Kidney epithelial cell (primary cell): ENCODE measurements at regions not wholly inside any gene's neighbourhood (a gene's known extent, or its start where the extent isn't known, plus 50 kb on each side); places are given as distances from the start of the nearest gene placed in this dataset.

Source experiments
- DNase-seq: peaks from one replicate; pipeline ENCODE4 v3.0.0-alpha.2; 2010; ENCODE audit warnings: low read depth
- H3K27me3 ChIP-seq: 2 replicates; pipeline ENCODE4 v1.6.0; 2011; ENCODE audit warnings: low read length; ENCODE audit not compliant: control insufficient read depth, insufficient read depth
- H3K36me3 ChIP-seq: 2 replicates; pipeline ENCODE4 v1.5.1; 2011; ENCODE audit warnings: low read length; ENCODE audit not compliant: control insufficient read depth, insufficient read depth
- H3K4me3 ChIP-seq: 2 replicates; pipeline ENCODE4 v1.5.1; 2011; ENCODE audit warnings: low read depth, mild to moderate bottlenecking, control low read depth, low read length
- TF ChIP-seq, protein P1 (sequence below): IDR thresholded peaks from 2 replicates; pipeline ENCODE4 v1.5.1; 2011; ENCODE audit warnings: mild to moderate bottlenecking, moderate library complexity, low read length, control low read depth, inconsistent platforms; ENCODE audit not compliant: insufficient read depth, poor library complexity, severe bottlenecking

DNA sequence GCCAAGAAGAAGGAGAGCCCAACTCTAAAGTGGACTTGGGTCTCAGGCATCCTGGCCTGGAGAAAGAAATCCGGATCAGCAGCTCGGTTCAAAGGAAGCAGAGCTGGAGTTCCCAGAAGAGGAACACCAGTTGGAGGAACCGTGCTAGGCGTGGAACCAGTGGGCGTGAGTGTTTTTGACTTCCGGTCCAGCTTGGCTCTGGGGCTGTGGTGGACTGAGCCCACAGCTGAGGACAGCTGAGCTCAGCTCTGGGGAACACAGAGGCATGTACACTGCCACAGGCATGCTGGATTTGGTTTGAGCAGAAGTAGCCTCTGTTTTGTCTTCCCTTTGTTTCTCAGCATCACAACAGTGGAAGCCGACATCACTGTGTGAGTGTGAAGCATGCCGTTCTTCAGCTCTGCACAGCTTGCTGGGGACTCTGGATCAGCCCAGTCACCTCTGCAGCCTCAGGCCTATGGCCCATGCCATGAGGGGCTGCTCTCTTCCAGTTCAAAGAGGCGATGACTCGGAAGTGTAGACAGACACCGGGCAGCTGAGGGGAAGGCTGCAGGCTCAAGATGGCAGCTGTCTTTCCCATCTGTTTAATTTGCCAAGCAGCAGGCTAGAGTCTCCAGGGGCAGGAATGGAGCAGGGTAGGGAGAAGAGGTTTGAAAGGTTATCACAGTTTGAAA is 185.8 kb upstream of the UBE3A start:
- H3K4me3 ChIP-seq, result no peak overlapping the region
- TF ChIP-seq, protein P1, sequence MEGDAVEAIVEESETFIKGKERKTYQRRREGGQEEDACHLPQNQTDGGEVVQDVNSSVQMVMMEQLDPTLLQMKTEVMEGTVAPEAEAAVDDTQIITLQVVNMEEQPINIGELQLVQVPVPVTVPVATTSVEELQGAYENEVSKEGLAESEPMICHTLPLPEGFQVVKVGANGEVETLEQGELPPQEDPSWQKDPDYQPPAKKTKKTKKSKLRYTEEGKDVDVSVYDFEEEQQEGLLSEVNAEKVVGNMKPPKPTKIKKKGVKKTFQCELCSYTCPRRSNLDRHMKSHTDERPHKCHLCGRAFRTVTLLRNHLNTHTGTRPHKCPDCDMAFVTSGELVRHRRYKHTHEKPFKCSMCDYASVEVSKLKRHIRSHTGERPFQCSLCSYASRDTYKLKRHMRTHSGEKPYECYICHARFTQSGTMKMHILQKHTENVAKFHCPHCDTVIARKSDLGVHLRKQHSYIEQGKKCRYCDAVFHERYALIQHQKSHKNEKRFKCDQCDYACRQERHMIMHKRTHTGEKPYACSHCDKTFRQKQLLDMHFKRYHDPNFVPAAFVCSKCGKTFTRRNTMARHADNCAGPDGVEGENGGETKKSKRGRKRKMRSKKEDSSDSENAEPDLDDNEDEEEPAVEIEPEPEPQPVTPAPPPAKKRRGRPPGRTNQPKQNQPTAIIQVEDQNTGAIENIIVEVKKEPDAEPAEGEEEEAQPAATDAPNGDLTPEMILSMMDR, result no peak
- no peaks in the 10 kb centered on the region for H3K27me3 ChIP-seq
- no peak for DNase-seq
- no peaks in the 10 kb centered on the region for H3K36me3 ChIP-seq

DNA sequence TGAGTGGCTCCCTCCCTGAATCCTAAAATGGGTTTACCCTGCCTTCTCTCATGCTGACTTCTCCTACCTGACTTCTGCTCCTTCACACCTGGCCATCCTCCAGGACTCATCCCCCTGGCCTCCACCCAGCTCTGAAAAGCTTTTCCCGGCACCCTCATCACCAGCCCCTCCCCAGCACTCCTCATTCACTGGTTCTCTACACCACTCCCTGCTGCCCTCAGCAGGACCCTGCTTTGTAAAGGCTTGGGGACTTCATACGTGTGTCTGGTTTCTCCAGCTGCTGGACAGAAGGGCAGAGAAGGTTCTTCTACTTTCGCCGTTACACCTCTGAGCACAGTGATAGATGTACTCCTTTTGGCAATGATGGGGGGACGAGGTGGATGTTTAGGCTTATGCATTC is 184.9 kb upstream of the UBE3A start:
- H3K27me3 ChIP-seq, result no peaks in the 10 kb centered on the region
- DNase-seq, result no peak
- no peaks in the 10 kb centered on the region for H3K36me3 ChIP-seq
- TF ChIP-seq, protein P1, result no peak
- H3K4me3 ChIP-seq, result no peak overlapping the region

DNA sequence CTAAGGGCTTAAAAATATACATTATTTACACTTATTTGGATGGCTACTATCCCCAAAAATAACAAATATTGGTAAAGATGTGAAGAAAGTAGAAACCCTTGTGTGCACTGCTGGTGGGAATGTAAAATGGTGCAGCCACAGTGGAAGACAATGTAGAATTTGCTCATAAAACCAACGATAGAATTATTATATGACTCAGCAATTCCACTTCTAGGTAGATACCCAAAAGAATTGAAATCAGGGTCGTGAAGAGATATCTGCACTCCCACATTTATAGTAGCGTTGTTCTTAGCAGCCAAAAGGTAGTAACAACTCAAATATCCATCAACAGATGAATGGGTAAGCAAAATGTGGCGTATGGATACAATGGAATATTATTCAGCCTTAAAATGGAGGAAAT is 181.6 kb upstream of the UBE3A start:
- Histone ChIP-seq H3K4me3 (no peak overlapping the region), H3K36me3 (no peaks in the 10 kb centered on the region), H3K27me3 (no peaks in the 10 kb centered on the region)
- DNase-seq, result no peak
- TF ChIP-seq, protein P1, result no peak

DNA sequence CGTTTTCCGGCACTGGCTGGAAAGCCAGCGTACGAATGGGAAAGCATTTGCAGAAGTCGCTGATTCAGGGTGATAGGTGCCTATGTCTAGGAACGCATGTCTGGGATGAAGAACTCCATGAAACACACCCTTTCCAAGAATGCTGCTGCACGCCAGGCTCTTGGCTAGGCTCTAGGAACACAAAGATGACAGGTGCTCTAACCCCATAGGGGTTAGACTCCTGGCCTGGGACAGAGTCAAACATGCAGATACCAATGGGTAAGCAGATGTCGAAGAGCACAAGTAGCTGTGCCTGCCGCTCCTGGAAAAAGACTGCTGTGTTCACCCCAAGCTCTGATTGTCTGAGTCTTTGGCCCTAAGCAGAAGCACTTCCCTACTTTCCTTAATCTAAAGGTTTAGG is 180.9 kb upstream of the UBE3A start:
- H3K27me3 ChIP-seq, result no peaks in the 10 kb centered on the region
- H3K36me3 ChIP-seq, result no peaks in the 10 kb centered on the region
- DNase-seq, result no peak
- no peak overlapping the region for H3K4me3 ChIP-seq
- TF ChIP-seq, protein P1, result no peak

DNA sequence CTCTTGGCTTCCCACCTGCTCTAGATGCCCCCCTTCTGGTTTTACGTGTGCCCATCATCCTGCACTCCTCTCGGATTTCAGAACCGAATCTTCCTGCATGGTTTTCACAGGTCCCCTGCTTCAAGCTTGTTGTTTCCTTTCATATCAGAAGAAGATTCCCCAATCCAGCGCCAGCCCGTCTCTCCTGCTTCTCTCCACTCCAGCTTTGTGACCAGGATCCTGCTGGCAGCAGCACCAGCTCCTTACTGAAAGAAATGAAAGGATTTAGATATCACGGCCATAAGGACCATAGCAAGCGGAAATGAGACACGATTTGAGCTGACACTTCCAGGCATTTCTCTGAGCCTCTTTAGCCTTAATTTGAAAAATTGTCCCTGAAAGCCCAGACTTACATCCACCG is 180.3 kb upstream of the UBE3A start:
- no peaks in the 10 kb centered on the region for H3K36me3 ChIP-seq
- TF ChIP-seq, protein P1, result no peak
- no peaks in the 10 kb centered on the region for H3K27me3 ChIP-seq
- no peak overlapping the region for H3K4me3 ChIP-seq
- DNase-seq, result no peak

DNA sequence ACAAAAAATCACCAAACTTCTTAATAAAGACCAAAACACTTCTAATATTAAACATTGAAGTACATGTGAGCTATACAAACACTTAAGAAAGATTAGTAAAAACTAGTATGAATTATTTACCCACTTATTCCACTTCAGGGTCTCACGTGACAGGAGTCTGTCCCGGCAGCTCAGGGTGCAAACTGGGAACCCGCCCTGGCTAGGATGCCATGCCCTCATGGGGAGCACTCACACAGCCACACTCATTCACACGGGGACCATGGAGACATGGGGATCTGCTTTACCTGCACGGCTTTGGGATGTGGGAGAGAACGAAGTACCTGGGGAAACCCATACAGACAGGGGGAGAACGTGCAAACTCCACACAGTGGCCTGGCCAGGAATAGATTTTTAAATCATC is 179.3 kb upstream of the UBE3A start:
- no peak for DNase-seq
- Histone ChIP-seq H3K4me3 (no peak overlapping the region), H3K27me3 (no peaks in the 10 kb centered on the region), H3K36me3 (no peaks in the 10 kb centered on the region)
- TF ChIP-seq, protein P1, result no peak
